HG02981 (cell line): ENCODE measurements at regions not wholly inside any gene's neighbourhood (a gene's known extent, or its start where the extent isn't known, plus 50 kb on each side); places are given as distances from the start of the nearest gene placed in this dataset.
A peak's percentile ranks its signal among the peaks of the same experiment; 100 is the strongest.

Experiments used
- ATAC-seq: cut with Tn5 transposase; IDR thresholded peaks from one replicate; pipeline ENCODE4 v1.9.1; 2021; ENCODE audit warnings: mild to moderate bottlenecking, moderate library complexity; ENCODE audit not compliant: unreplicated experiment

GRCh38 chr4:23207059-23207458 lies 514.3 kb downstream of the GBA3 start:
- ATAC-seq: no peak

- ATAC-seq: no peak
These were observed 510.0 kb downstream of the GBA3 start for GRCh38 chr4:23202712-23203247.

GRCh38 chr4:23194751-23195150 lies 502.0 kb downstream of the GBA3 start:
- ATAC-seq: no peak

GRCh38 chr4:23174179-23174578 lies 481.4 kb downstream of the GBA3 start:
- no peak for ATAC-seq

- ATAC-seq: no peak
These were observed 479.2 kb downstream of the GBA3 start for GRCh38 chr4:23171976-23172375.

GRCh38 chr4:23169608-23170311 lies 477.0 kb downstream of the GBA3 start:
- ATAC-seq: no peak

GRCh38 chr4:23166919-23167318 lies 474.2 kb downstream of the GBA3 start:
- ATAC-seq: no peak

GRCh38 chr4:23166407-23166806 lies 473.7 kb downstream of the GBA3 start:
- ATAC-seq: no peak

GRCh38 chr4:23165669-23166068 lies 472.9 kb downstream of the GBA3 start:
- ATAC-seq: no peak

- ATAC-seq: no peak
These were observed 471.1 kb downstream of the GBA3 start for GRCh38 chr4:23163647-23164436.

- ATAC-seq: no peak
These were observed 469.5 kb downstream of the GBA3 start for GRCh38 chr4:23162275-23162674.

GRCh38 chr4:23161787-23162186 lies 469.1 kb downstream of the GBA3 start:
- no peak for ATAC-seq

- no peak for ATAC-seq
These were observed 460.3 kb downstream of the GBA3 start for GRCh38 chr4:23153076-23153475.

- ATAC-seq: no peak
These were observed 457.1 kb downstream of the GBA3 start for GRCh38 chr4:23149815-23150214.

GRCh38 chr4:23144707-23145106 lies 452.0 kb downstream of the GBA3 start:
- no peak for ATAC-seq

- ATAC-seq: peak; percentile 69
These were observed 443.3 kb downstream of the GBA3 start for GRCh38 chr4:23135792-23136645.

- no peak for ATAC-seq
These were observed 441.6 kb downstream of the GBA3 start for GRCh38 chr4:23134331-23134730.

- no peak for ATAC-seq
These were observed 438.1 kb downstream of the GBA3 start for GRCh38 chr4:23130845-23131244.

GRCh38 chr4:23125118-23125517 lies 432.4 kb downstream of the GBA3 start:
- ATAC-seq: no peak

- no peak for ATAC-seq
These were observed 430.1 kb downstream of the GBA3 start for GRCh38 chr4:23122666-23123400.

- no peak for ATAC-seq
These were observed 427.6 kb downstream of the GBA3 start for GRCh38 chr4:23120374-23120773.
